Natural killer cell (primary cell): ENCODE measurements at regions not wholly inside any gene's neighbourhood (a gene's known extent, or its start where the extent isn't known, plus 50 kb on each side); places are given as distances from the start of the nearest gene placed in this dataset.

Experiments
- ATAC-seq, 3 donors: fragments of 150-1000 bp in 2 of 3; fragments of 200-7000 bp in 1 of 3; cut with Tn5 transposase; 1 replicate in 1 of 3; 2 replicates in 2 of 3; pipeline ENCODE4 v1.10.0; 2021; ENCODE audit warnings: mild to moderate bottlenecking in 2 of 3, moderate library complexity in 2 of 3
- DNase-seq, 2 donors: peaks; one replicate each; pipeline versions ENCODE4 v3.0.0 to v3.0.0-alpha.2; 2013 to 2021; ENCODE audit warnings: mixed read lengths in 1 of 2
- H3K27ac ChIP-seq: one replicate; pipeline ENCODE4 v1.5.1; 2013; ENCODE audit warnings: mild to moderate bottlenecking, low read length
- H3K27me3 ChIP-seq: one replicate; pipeline ENCODE4 v1.6.1; 2013; ENCODE audit warnings: low read length; ENCODE audit not compliant: control insufficient read depth, insufficient read depth
- H3K36me3 ChIP-seq: one replicate; pipeline ENCODE4 v1.6.1; 2013; ENCODE audit warnings: low read length; ENCODE audit not compliant: control insufficient read depth, insufficient read depth
- H3K4me1 ChIP-seq: one replicate; pipeline ENCODE4 v1.6.1; 2013; ENCODE audit warnings: low read length; ENCODE audit not compliant: control insufficient read depth, insufficient read depth
- H3K4me3 ChIP-seq: one replicate; pipeline ENCODE4 v1.5.1; 2013; ENCODE audit warnings: low read length
- H3K9me3 ChIP-seq: one replicate; pipeline ENCODE4 v1.6.1; 2013; ENCODE audit warnings: low read length; ENCODE audit not compliant: control insufficient read depth, insufficient read depth
- H3K27ac Mint-ChIP-seq, 2 donors: one replicate each; pipeline ENCODE4 v1.8.0; 2022; ENCODE audit warnings: mild to moderate bottlenecking in 2 of 2, mixed read lengths in 2 of 2, moderate library complexity in 1 of 2
- H3K27me3 Mint-ChIP-seq, 2 donors: one replicate each; pipeline ENCODE4 v1.8.0; 2022; ENCODE audit warnings: low read depth in 2 of 2, mixed read lengths in 2 of 2
- H3K36me3 Mint-ChIP-seq: one replicate; pipeline ENCODE4 v1.8.0; 2022; ENCODE audit warnings: mixed read lengths
- H3K4me1 Mint-ChIP-seq, 2 donors: one replicate each; pipeline ENCODE4 v1.8.0; 2022; ENCODE audit warnings: mixed read lengths in 2 of 2
- H3K4me3 Mint-ChIP-seq: one replicate; pipeline ENCODE4 v1.8.0; 2022; ENCODE audit warnings: mild to moderate bottlenecking, moderate library complexity, mixed read lengths
- H3K9me3 Mint-ChIP-seq, 2 donors: one replicate each; pipeline ENCODE4 v1.8.0; 2022; ENCODE audit warnings: mixed read lengths in 2 of 2
- WGBS: methylation state at CpG from one replicate; pipeline ENCODE4 v1.1.7; 2013; ENCODE audit warnings: missing lambda C conversion rate; ENCODE audit not compliant: insufficient coverage; 5-methylcytosine and 5-hydroxymethylcytosine counted together
- intact Hi-C: fragments of 100-400 bp; cut with micrococcal nuclease; formaldehyde crosslinking; loops from one replicate; pipeline ENCODE4 v1.14.2; 2022
- TF ChIP-seq, protein P1 (sequence below): fragments of 200-600 bp; IDR thresholded peaks from one replicate; pipeline ENCODE4 v1.8.0; 2022; ENCODE audit warnings: antibody characterized with exemption

DNA sequence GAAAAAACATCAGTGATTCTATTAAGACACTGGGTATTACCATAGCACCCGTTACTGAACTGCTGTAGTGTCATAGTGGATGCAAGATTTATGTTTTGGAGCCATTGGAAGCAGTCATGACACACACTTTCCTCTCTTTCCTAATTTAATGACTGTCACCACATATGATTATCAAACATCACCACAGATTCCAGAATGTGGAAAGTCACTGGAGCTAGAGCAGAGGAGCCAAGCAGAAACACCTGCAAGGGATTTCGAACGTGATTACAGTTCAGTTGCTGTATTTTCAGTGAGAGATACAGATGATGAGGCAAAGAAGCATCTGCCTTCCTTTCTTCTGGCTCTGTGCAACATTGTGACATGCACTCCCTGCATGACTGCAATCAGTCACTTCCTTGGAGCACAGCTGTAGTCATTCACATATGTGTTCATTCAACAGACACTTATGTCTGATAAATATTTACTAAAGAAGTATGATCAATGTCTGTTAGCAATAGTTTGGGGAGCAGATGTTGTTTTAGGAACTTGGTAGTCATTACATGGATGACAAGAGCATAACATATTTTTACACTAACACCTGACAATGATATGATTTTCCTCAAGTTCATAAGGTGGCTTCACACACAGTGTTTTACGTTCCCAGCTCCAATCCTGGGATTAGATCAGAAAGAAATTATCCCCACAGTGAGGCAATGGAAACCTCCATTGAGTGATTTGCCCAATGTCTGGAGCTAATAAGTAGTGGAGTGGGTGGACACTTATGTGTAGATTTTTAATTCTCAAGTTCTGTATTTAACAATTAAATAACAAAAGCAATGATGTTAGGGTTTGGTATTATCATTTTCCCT is 416.6 kb downstream of the PLCL1 start:
- ATAC-seq, result no peak
- Mint-ChIP-seq H3K36me3 (no peaks in the 10 kb centered on the region), H3K27me3 (no peaks in the 10 kb centered on the region), H3K27ac (no peak overlapping the region), H3K4me1 (no peaks in the 10 kb centered on the region), H3K9me3 (peaks cover 0 to 2% of the 10 kb centered on the region in 2 donors), H3K4me3 (no peak overlapping the region)
- no peaks in the 10 kb centered on the region for H3K36me3 ChIP-seq
- H3K27me3 ChIP-seq, result no peaks in the 10 kb centered on the region
- 70% methylated on average over 4 of the region's 4 CpGs for WGBS
- DNase-seq, result no peak
- intact Hi-C loops, result no loop called here
- TF ChIP-seq, protein P1, sequence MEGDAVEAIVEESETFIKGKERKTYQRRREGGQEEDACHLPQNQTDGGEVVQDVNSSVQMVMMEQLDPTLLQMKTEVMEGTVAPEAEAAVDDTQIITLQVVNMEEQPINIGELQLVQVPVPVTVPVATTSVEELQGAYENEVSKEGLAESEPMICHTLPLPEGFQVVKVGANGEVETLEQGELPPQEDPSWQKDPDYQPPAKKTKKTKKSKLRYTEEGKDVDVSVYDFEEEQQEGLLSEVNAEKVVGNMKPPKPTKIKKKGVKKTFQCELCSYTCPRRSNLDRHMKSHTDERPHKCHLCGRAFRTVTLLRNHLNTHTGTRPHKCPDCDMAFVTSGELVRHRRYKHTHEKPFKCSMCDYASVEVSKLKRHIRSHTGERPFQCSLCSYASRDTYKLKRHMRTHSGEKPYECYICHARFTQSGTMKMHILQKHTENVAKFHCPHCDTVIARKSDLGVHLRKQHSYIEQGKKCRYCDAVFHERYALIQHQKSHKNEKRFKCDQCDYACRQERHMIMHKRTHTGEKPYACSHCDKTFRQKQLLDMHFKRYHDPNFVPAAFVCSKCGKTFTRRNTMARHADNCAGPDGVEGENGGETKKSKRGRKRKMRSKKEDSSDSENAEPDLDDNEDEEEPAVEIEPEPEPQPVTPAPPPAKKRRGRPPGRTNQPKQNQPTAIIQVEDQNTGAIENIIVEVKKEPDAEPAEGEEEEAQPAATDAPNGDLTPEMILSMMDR, result no peak
- no peak overlapping the region for H3K27ac ChIP-seq
- no peak overlapping the region for H3K4me3 ChIP-seq
- H3K4me1 ChIP-seq, result no peaks in the 10 kb centered on the region
- no peaks in the 10 kb centered on the region for H3K9me3 ChIP-seq

DNA sequence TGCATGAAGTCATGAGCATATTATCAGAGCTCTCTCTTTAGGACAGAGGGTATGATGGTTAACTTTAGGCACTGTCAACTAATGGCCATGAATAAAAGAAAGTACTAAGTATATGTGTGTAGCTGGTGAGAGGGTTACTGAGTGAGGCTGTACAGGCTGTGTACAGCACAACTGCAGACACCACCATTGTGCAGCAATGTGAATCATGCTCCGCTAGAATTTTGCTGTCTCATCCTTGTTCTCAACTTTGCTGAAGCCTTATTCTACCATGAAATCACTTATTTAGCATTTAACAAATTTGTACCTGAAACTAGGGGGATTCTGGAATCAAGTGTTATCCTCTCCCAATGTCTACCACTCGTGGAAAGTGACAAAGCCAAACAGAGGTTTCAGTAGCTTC is 414.9 kb downstream of the PLCL1 start:
- H3K36me3 ChIP-seq, result no peaks in the 10 kb centered on the region
- H3K36me3 Mint-ChIP-seq, result no peaks in the 10 kb centered on the region
- intact Hi-C loops, result no loop called here
- TF ChIP-seq, protein P1, result no peak
- no peak overlapping the region for H3K27ac ChIP-seq
- H3K9me3 Mint-ChIP-seq, result peaks cover under 1 to 2% of the 10 kb centered on the region in 2 donors
- no peak overlapping the region for H3K4me3 ChIP-seq
- no peak overlapping the region for H3K4me3 Mint-ChIP-seq
- no peaks in the 10 kb centered on the region for H3K4me1 Mint-ChIP-seq
- no peaks in the 10 kb centered on the region for H3K9me3 ChIP-seq
- H3K27ac Mint-ChIP-seq, result no peak overlapping the region
- 64% methylated on average over 2 of the region's 2 CpGs for WGBS
- peaks cover 0 to under 1% of the 10 kb centered on the region in 2 donors for H3K27me3 Mint-ChIP-seq
- no peaks in the 10 kb centered on the region for H3K27me3 ChIP-seq
- no peaks in the 10 kb centered on the region for H3K4me1 ChIP-seq
- ATAC-seq (no peak), DNase-seq (no peak)

DNA sequence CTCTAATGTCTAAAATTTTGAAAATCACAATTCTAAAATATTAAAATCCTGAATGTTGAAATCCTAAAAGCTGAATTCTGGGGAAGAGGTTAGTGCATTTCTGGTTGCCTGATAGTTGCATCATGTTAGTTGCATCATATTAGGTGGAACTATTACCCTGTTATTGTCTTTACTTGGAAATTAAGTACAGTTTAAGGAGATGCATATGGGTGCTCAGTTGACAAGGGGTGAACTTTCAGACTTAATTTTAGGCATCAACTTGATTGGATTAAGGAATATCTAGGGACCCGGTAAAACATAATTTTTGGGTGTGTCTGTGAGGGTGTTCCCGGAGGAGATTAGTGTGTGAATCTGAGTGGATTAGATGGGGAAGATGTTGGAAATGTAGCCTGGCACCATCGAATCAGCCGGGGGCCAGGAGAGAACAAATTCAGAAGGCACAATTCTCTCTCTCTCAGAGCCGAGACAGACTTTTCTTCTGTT is 409.8 kb downstream of the PLCL1 start:
- DNase-seq, result no peak
- intact Hi-C loops, result no loop called here
- H3K9me3 ChIP-seq, result no peaks in the 10 kb centered on the region
- TF ChIP-seq, protein P1, result no peak
- no peak for ATAC-seq
- no peaks in the 10 kb centered on the region for H3K4me1 ChIP-seq
- H3K4me3 Mint-ChIP-seq, result no peak overlapping the region
- WGBS, result 92% methylated on average over 5 of the region's 5 CpGs
- H3K4me3 ChIP-seq, result no peak overlapping the region
- no peaks in the 10 kb centered on the region for H3K4me1 Mint-ChIP-seq
- no peak overlapping the region for H3K27ac Mint-ChIP-seq
- no peaks in the 10 kb centered on the region for H3K36me3 Mint-ChIP-seq
- no peaks in the 10 kb centered on the region for H3K27me3 ChIP-seq
- peaks cover 0 to 2% of the 10 kb centered on the region in 2 donors for H3K27me3 Mint-ChIP-seq
- no peak overlapping the region for H3K27ac ChIP-seq
- H3K36me3 ChIP-seq, result no peaks in the 10 kb centered on the region
- peaks cover 2% of the 10 kb centered on the region in 2 donors for H3K9me3 Mint-ChIP-seq
